C4-2B (cell line): ENCODE measurements at regions not wholly inside any gene's neighbourhood (a gene's known extent, or its start where the extent isn't known, plus 50 kb on each side); places are given as distances from the start of the nearest gene placed in this dataset.

Experiments used
- CTCF ChIP-seq: fragments of 450-650 bp; conservative IDR thresholded peaks from 2 replicates; pipeline ENCODE4 v1.5.1; 2017; ENCODE audit warnings: mild to moderate bottlenecking
- ZFX ChIP-seq: fragments of 450-650 bp; IDR thresholded peaks from 2 replicates; pipeline ENCODE4 v1.6.1; 2017

GRCh38 chr6:146894624-146895023 lies 295.9 kb downstream of the ADGB start:
- TF ChIP-seq CTCF (no peak), ZFX (no peak)
